GM10847 (cell line): ENCODE measurements at regions not wholly inside any gene's neighbourhood (a gene's known extent, or its start where the extent isn't known, plus 50 kb on each side); places are given as distances from the start of the nearest gene placed in this dataset.

Experiments used
- POLR2A ChIP-seq: IDR thresholded peaks from 2 replicates; pipeline ENCODE4 v1.6.1; 2011; ENCODE audit not compliant: insufficient read length; ENCODE audit errors: extremely low read depth

DNA sequence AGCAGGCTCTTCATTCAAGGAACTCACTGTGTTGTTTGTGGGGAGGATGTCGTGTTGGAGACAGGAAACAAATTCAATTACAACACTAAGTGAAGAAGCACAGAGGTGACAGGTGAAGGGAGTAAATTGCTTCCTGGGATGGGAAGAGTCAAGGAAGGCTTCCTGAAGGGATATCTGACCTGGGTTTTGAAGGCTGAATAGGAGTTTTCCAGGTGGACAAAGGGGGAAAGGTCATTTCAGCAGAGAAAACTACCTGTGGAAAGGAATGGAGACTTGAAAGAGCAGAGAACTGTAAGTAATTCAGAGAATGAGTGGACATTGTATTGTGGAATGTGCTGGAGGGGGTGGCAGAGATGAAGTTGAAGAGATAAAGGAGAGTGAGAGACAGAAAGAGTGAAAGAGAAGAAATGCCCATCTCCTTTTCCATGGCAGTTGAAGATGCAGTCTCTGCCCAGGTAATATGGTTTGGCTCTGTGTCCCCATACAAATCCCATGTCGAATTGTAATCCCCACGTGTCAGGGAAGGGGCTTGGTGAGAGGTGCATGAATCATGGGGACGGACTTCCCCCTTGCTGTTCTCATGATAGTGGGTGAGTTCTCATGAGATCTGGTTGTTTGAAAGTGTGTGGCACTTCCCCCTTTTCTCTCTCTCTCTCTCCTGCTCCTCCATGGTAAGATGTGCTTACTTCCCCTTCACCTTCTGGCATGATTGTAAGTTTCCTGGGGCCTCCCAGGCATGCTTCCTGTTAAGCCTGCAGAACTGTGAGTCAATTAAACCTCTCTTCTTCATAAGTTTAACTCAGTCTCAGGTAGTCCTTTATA, 205.7 kb upstream of the BCOR start:
- no peak for TF ChIP-seq POLR2A

DNA sequence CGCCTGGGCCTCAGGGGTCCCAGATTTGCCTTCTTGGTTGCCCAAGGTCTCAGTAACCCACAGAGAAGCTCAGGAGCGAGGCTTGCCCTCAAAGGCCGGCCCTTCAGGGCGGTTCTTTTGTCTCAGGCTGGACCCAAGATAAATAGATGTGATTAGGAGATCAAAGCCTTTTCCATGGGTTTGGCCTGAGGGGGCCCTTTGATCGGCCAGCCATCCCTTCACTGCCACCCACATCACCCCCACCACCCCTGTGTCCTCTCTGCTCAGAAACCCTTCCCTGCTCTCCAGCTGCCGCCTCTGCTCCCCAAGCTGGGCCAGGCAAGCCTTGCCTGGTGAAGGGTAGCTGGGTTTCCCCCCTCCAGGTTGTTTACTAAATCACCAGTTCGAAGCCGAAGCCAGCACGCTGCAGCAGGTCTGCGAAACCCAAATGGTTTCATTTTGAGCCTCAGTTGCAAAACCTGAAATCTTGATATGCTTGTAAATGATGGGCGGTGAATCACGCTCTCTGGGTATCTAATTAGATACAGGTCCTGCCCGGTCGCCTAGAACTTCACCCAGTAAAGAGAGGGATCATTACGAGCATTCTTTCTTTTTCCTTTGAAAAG, 202.6 kb upstream of the BCOR start:
- TF ChIP-seq POLR2A = no peak

DNA sequence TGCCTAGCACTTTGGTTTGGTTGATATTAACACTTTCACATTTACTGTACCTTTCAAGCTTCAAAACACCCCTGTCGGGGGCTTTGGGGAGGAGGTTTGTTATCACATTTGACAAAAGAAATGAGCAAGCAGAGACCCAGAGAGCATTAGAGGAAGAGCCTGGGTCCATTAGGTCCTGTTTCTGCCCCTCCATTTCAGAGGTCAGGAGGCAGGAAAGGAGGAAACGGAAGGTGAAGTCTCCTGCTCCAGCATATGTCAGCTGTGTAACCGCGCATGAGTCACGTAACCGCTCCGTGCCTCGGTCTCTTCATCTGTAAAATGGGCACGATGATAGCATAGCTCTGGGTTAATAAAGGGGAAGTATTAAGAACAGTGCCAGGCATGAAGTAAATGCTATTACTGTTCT, 201.9 kb upstream of the BCOR start:
- TF ChIP-seq POLR2A = no peak

DNA sequence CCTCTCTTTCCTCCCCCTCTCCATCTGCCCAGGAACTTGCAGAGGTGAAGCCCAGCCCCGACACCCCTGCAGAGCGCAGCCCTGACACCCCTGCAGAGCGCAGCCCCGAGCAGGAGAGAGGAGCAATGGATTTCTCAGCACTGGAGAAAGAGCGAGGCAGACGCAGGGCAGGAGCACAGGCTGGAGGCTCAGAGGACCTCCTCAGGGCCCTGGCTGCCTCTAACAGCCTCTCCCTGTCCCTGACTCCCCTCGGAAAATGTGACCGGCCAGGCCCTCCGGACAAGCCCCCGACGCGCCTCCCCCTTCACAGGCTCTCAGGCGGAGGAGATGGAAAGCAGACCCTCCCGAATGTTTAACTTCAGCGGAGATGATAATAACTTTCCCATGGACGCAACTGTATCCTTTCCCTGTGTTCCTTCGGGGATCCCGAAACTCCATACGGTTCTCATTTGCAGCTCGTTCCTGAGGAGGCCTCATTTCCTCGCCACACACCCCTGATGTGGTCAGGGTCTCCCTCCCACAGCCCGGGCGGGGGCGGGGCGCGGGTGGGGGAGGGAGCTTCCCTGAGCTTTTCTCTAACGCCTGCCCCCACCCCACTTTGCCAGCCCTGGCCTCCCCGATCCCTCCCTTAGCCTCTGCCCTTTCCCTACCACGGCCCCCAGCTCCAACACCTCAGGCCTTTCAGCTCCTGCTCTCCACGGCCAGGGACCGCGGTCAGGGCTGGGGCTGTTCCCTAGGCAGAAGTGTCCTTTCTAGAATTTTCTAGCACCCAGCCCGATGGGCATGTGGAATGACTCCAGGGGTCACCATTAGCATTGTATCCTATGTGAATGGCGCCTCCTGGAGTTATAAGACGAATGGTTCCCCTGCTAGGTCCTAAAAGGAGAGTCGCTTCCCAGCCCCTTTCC, 201.1 kb upstream of the BCOR start:
- TF ChIP-seq POLR2A = no peak

DNA sequence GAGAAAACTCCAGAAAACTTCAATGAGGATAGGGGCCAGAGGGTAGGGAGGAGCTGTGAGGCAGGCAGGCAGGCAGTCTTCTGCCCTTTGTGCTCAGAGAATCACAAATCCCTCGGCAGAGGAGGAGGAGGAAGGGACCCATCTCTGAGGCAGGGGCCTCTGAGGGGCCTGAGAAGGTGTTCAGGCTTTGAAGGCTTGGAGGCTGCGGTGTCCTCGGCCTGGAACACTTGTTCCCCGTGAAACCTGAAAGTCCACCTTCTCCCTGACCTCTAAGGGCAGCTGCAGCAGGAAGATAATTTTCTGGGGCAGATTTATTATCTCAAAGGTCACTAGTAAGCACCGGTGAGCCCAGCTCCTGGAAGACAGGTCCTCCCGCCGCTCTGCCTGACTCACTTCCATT, 200.3 kb upstream of the BCOR start:
- no peak for TF ChIP-seq POLR2A

DNA sequence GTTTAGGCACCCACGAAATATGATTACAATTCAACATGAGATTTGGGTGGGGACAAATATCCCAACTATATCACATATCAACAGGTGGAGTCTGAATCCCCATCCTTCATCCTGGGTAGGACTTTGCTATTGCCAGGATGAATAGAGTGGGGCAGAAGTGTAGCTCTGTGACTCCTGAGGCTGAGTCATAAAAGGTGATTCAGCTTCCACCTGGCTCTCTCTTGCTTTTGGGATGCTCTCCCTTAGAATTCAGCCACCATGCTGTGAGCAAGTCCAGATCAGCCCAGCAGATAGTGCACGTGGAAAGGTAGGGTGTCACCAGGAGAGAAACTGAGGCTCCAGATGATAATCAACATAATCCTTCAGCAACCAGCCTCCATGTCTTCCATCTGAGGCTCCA, 193.8 kb upstream of the BCOR start:
- TF ChIP-seq POLR2A = no peak

DNA sequence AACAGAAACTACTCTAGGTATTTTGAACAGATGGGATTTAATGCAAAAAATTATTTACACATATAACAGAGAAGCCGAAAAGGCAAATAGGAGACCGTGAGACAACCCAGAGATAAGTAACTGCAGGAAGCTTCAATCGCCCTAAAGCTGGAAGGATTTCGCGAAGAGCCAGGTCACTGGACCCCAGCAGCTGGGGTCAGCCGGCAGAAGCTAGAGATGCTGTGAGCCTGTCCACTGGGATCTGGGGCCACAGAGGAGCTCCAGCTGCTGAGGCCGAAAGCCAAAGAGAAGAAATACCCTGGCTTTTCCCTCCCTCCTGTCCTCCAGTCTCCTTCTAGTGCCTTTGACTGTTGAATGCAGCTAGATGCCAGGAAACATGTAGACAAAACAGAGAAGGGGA, 192.8 kb upstream of the BCOR start:
- TF ChIP-seq POLR2A = no peak

DNA sequence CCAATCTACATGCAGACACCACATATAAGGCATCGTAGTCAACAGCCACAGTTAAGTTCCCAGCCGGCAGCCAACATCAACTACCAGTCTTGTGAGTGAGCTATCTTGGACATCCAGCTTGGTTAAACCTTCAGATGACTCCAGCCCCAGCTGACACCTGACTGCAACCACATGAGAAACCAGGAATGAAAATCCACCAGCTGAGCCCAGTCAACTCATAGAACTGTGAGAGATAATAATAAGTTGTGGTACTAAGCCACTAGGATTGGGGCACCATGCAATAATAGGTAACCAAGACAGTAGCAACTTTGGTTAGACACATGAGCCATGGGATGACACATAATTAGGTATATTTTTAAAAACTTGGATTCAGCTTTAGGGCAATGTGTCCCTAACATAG, 188.1 kb upstream of the BCOR start:
- no peak for TF ChIP-seq POLR2A

DNA sequence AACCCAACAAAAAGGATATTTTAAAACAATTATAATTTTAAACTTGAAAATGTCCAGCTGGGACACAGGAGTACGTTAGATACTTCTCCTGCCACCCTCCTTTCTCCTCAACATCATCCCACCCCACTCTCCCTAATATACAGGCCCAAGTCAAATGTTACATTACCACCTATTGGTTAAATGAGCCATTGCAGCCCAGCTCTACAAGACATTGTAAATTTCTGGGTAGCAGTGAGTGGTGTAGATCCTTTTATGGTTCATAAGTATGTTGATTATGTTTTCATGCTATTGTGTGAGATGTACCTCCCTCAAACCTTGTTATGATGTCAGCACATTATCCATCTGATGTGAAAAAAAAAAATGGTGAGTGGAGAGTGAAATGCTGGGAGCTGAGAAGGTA, 187.1 kb upstream of the BCOR start:
- TF ChIP-seq POLR2A = no peak

DNA sequence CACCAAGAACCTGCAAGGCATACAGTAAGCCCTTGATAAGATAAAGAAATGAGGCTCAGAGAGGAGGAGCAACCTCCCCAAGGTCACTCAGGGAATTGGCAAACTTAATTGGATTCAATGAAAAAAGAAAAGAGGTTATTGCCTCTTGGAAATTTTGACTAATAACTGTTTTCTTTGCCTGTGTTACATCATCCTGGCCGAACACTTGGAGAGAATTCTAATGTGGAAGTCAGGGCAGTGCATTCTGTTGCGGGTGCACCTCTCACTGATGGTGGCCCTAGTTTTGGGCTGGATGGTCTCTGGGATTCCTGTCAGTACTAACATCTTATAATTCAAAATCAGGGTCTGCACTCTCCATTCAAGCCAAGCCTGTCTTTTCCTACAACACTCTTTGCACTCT, 186.2 kb upstream of the BCOR start:
- no peak for TF ChIP-seq POLR2A

DNA sequence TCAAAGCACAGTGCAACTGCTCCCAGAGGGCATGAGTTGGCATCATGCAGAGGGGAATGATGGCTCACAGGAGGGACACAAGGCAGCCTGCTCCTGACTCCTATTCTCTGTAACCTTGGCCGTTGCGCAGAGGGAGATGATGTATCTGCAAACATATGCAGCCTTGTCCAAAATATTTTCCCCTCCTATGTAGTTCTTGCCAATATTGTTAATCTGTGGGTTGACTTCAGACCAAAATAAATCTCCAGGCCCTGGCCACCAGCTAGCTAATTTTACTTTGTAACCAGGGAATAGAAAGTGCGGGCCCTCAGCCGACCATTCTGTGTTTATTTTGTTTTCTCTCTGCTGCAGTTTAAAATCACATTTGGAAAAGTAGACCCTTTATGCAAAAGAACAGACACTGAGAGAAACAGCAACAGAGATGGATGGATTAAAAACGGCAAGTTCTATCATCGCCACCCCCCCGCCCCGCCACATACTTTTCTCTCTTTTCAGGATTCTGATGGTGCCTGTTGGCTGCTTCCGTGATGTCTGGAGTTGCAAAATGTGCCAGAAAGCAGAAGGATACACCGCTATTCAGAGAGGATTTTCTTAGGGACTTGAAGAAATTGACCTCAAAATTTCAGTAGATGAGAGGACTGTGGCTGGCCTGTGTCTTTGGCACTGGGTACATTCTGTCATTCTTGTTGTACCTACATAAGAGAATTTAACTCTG, 185.3 kb upstream of the BCOR start:
- TF ChIP-seq POLR2A = no peak

DNA sequence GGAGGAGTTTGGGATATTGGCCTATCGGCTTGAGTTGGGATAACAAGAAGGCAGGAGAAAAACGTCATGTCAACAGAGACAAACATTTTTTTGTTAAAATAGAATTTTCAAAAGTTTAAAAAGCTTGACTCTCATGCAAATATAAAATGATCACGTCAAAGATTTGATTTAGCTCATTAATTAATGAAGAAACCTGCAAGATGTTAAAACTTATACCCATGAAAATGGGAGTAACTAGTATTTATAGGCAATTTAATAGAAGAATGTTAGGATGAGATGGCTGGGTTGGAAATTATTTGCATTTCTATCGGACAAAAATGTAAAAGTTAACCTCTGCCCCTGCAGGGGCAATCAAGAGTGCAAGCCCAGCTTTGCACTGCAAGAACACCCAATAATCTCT, 184.6 kb upstream of the BCOR start:
- no peak for TF ChIP-seq POLR2A

DNA sequence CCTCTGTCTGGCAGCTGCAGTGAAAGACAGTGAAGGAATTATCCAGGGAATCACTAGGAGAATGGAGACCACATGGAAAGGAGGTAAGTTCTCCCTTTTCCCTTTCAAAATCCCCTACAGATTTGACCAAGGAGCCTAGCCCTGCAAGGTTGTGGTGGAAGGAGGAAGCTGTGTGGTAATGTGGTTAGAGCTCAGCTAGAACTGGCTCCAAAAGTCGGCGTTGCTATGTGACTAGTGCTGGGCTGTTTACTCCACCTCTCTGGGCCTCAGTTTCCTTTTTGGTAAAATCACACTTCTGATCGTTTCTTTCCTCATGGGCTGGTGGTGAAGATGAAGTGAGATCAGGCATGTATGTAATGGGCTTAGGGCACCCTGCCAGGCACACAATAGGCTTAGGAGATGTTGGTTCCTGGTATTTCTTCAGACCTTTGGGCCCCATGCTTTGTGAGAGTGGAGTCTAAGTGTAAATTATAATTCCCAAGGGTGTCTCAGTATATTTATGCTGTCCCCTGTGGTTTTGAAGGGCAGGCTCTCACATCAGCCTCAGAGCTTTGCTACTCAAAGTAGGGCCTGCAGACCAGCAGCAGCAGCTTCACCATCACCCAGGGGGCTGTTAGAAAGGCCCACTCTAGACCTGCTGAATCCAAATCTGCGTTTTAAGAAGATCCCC, 183.7 kb upstream of the BCOR start:
- no peak for TF ChIP-seq POLR2A

DNA sequence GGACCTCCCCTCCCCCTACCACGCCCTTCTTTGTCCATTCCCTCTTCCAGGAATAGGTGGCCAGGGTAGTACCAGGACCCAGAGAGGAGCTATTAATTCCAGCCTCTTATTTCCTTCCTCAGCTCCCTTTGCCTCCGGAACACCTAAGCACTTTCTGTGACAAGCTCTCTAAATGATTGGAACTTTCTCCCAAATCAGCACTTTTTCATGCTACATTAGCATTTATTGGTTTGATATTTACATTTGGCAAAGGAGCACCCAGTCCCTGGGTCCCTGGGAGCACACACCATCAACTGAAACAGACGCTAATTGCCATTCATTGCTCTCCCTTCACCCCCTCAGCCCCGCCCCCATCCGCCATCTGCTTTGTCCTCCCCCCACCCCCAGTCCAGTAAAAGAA, 182.0 kb upstream of the BCOR start:
- no peak for TF ChIP-seq POLR2A

DNA sequence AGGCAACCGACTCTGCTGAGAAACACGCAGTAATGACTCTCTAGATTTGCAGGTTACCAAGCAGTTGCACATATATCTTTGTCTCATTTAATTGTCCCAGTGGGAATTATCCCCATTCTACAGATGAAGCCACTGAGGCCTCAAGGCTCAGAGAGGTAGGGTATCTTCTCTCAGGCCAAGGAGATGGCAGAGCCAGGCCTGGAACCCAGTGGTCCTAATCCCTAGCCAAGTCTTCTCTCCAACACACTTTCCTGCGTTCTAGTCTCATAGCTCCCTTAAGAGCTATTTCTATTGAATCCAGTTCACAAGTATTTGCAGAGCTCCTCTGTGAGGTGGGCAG, 181.3 kb upstream of the BCOR start:
- TF ChIP-seq POLR2A = no peak

DNA sequence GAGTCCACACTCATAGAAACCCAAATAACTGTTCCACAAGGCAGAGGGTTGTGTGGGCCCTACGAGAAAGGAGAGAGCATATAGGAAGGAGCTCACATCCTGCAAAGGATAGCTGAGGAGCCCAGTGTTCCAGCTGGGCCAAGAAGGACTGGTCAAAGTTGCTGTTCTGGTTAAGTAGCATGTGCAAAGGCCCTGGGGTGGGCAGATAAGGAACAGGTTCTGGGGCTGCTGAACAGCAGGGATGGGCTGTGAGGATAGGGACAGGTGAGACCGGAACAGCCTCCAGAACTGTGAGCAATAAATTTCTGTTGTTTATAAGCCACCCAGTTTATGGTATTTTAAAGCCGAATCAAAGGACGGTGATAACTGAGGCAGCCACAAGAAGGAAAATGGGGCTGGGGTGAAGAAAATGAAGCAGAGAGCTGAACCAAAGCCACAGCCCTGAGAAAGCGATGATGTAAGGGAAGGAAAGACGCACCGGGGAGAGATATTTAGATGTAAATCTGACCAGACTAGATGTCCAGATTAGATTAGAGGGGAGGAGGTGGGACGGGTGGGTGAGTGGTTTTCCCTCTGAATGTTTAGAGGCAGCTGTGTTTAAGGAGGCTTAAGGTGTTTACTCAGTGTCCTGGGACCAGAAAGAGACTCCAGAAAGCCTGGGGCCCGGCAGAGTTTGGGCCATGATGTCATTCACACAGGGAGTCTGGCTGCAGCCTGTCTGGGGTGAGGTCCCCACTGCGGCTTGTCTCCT, 180.8 kb upstream of the BCOR start:
- TF ChIP-seq POLR2A = no peak
